Neural crest cell (in vitro differentiated cells): ENCODE measurements at regions not wholly inside any gene's neighbourhood (a gene's known extent, or its start where the extent isn't known, plus 50 kb on each side); places are given as distances from the start of the nearest gene placed in this dataset.
A peak's percentile ranks its signal among the peaks of the same experiment; 100 is the strongest.
"Not testable (repeated sequence)": the region's sequence is repeated elsewhere in the genome, so short reads cannot be mapped to it uniquely, and the experiment has no call there.

Experiments used
- DNase-seq: peaks from one replicate; pipeline ENCODE4 v3.0.0; 2021; ENCODE audit warnings: low read depth, mixed read lengths, low spot score
- H3K27ac Mint-ChIP-seq: one replicate; pipeline ENCODE4 v1.8.0; 2021; ENCODE audit warnings: mild to moderate bottlenecking, mixed read lengths; ENCODE audit not compliant: unreplicated experiment
- H3K27me3 Mint-ChIP-seq: 2 replicates; pipeline ENCODE4 v1.8.0; 2021; ENCODE audit warnings: low read depth, mild to moderate bottlenecking, mixed read lengths
- H3K36me3 Mint-ChIP-seq: 2 replicates; pipeline ENCODE4 v1.8.0; 2021; ENCODE audit warnings: low read depth, mild to moderate bottlenecking, mixed read lengths
- H3K4me1 Mint-ChIP-seq: 2 replicates; pipeline ENCODE4 v1.8.0; 2021; ENCODE audit warnings: mixed read lengths
- H3K4me3 Mint-ChIP-seq: one replicate; pipeline ENCODE4 v1.8.0; 2021; ENCODE audit warnings: mild to moderate bottlenecking, mixed read lengths
- H3K9me3 Mint-ChIP-seq: 2 replicates; pipeline ENCODE4 v1.8.0; 2021; ENCODE audit warnings: mixed read lengths
- CTCF ChIP-seq: fragments of 200-600 bp; sonication (generic); conservative IDR thresholded peaks from 2 replicates; pipeline ENCODE4 v1.5.0; 2021; ENCODE audit warnings: antibody characterized with exemption, mild to moderate bottlenecking

GRCh38 chr2:215542690-215543089 is 106.8 kb upstream of the FN1 start:
- Mint-ChIP-seq H3K27ac (no peak overlapping the region), H3K36me3 (no peaks in the 10 kb centered on the region), H3K27me3 (no peaks in the 10 kb centered on the region), H3K4me3 (no peak overlapping the region), H3K4me1 (peaks cover under 1% of the 10 kb centered on the region), H3K9me3 (peaks cover 6% of the 10 kb centered on the region)
- no peak for DNase-seq
- no peak for TF ChIP-seq CTCF

- Mint-ChIP-seq H3K27me3 (no peaks in the 10 kb centered on the region), H3K36me3 (no peaks in the 10 kb centered on the region)
These were observed 104.8 kb upstream of the FN1 start for GRCh38 chr2:215540658-215541057.

DNA sequence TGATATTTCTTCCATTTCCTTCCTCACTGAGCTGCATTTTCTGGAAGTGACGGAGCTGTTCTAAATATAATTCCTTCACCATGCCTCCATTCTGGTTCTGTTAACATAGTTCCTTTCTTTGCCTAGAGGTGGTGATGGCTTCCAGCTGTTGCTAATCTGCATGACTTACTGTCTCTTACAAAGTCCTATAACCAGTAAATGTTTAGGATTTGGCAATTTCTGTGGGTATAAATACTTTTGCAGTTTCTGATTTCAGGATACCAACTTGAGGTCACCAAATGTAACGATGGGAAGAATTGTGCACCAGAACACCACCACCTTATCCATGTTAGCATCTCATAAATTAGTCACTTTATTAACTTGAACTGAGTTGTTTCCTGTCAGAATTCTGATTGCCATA is 101.7 kb upstream of the FN1 start:
- peak overlapping the region; percentile 74 for H3K27ac Mint-ChIP-seq

More at GRCh38 chr2:215540658-215541057, 104.8 kb upstream of the FN1 start:
- Mint-ChIP-seq H3K27ac (no peak overlapping the region), H3K4me1 (peaks cover 9% of the 10 kb centered on the region), H3K4me3 (no peak overlapping the region), H3K9me3 (peaks cover 9% of the 10 kb centered on the region)
- TF ChIP-seq CTCF, result no peak
- DNase-seq, result no peak

DNA sequence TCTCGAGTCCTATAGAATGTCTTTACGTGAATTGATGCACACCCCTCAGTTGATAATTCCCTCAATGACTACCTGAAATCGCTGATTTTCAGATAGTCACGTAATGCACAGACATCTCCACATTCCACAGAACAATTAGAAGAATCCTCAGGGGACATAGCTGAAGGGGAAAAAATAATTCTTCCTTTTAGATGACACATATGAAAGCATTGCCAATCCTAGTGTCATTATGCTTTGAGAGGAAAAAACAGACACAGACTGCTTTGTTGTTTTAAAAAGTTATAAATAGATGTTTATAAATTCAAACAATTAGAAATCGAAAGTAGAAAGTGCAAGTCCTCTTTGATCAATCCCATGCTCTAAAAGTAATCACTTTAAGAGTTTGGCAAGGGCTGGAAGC is 100.6 kb upstream of the FN1 start:
- Mint-ChIP-seq H3K4me3 (no peak overlapping the region), H3K9me3 (peaks cover 20% of the 10 kb centered on the region), H3K27me3 (no peaks in the 10 kb centered on the region), H3K4me1 (peaks cover 11% of the 10 kb centered on the region), H3K27ac (no peak overlapping the region), H3K36me3 (peaks cover 2% of the 10 kb centered on the region)
- no peak for TF ChIP-seq CTCF
- DNase-seq, result no peak

More for the DNA sequence above, 101.7 kb upstream of the FN1 start:
- Mint-ChIP-seq H3K27me3 (no peaks in the 10 kb centered on the region), H3K9me3 (peaks cover 20% of the 10 kb centered on the region), H3K4me1 (peaks cover 9% of the 10 kb centered on the region), H3K4me3 (no peak overlapping the region), H3K36me3 (peaks cover 2% of the 10 kb centered on the region)
- DNase-seq, result no peak
- TF ChIP-seq CTCF, result no peak

GRCh38 chr2:215535741-215536140 is 99.9 kb upstream of the FN1 start:
- H3K4me3 Mint-ChIP-seq, result no peak overlapping the region
- peaks cover 2% of the 10 kb centered on the region for H3K36me3 Mint-ChIP-seq
- no peak overlapping the region for H3K27ac Mint-ChIP-seq
- peaks cover 20% of the 10 kb centered on the region for H3K9me3 Mint-ChIP-seq
- no peak for DNase-seq
- peaks cover 18% of the 10 kb centered on the region for H3K4me1 Mint-ChIP-seq
- H3K27me3 Mint-ChIP-seq, result no peaks in the 10 kb centered on the region
- TF ChIP-seq CTCF, result no peak

DNA sequence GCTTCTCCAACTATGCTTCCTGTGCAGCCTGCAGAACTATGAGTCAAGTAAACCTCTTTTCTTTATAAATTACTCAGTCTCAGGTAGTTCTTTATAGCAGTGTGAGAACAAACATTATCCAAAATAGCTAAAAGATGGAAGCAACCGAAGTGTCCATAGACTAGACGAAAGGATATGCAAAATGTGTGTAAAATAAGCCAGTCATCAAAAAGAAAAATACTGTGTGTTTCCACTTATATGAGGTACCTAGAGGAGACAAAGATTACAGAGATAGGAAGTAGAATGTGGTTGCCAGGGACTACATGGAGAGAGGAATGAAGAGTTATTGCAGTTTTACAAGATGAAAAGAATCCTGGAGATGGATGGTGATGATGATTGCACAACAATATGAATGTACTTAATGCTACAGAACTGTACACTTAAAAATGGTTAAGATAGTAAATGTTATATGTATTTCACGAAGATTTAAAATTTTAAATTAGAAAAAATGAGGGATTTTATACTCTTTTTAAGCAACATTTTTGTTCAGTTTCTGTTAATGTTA is 99.3 kb upstream of the FN1 start:
- Mint-ChIP-seq H3K4me1 (peaks cover 24% of the 10 kb centered on the region), H3K36me3 (peaks cover 2% of the 10 kb centered on the region), H3K9me3 (peaks cover 20% of the 10 kb centered on the region), H3K27me3 (no peaks in the 10 kb centered on the region), H3K4me3 (no peak overlapping the region), H3K27ac (no peak overlapping the region)
- DNase-seq, result no peak
- TF ChIP-seq CTCF, result no peak

- H3K27ac Mint-ChIP-seq, H3K4me3 Mint-ChIP-seq, H3K36me3 Mint-ChIP-seq, DNase-seq, H3K27me3 Mint-ChIP-seq: not testable (repeated sequence)
- Mint-ChIP-seq H3K4me1 (peaks cover 28% of the 10 kb centered on the region), H3K9me3 (peaks cover 15% of the 10 kb centered on the region)
These were observed 97.8 kb upstream of the FN1 start for GRCh38 chr2:215533716-215534115.
